Neural crest cell (in vitro differentiated cells): ENCODE measurements at regions not wholly inside any gene's neighbourhood (a gene's known extent, or its start where the extent isn't known, plus 50 kb on each side); places are given as distances from the start of the nearest gene placed in this dataset.

Experiments
- DNase-seq: peaks from one replicate; pipeline ENCODE4 v3.0.0; 2021; ENCODE audit warnings: low read depth, mixed read lengths, low spot score
- H3K27ac Mint-ChIP-seq: one replicate; pipeline ENCODE4 v1.8.0; 2021; ENCODE audit warnings: mild to moderate bottlenecking, mixed read lengths; ENCODE audit not compliant: unreplicated experiment
- H3K27me3 Mint-ChIP-seq: 2 replicates; pipeline ENCODE4 v1.8.0; 2021; ENCODE audit warnings: low read depth, mild to moderate bottlenecking, mixed read lengths
- H3K36me3 Mint-ChIP-seq: 2 replicates; pipeline ENCODE4 v1.8.0; 2021; ENCODE audit warnings: low read depth, mild to moderate bottlenecking, mixed read lengths
- H3K4me1 Mint-ChIP-seq: 2 replicates; pipeline ENCODE4 v1.8.0; 2021; ENCODE audit warnings: mixed read lengths
- H3K4me3 Mint-ChIP-seq: one replicate; pipeline ENCODE4 v1.8.0; 2021; ENCODE audit warnings: mild to moderate bottlenecking, mixed read lengths
- H3K9me3 Mint-ChIP-seq: 2 replicates; pipeline ENCODE4 v1.8.0; 2021; ENCODE audit warnings: mixed read lengths
- TF ChIP-seq, protein P1 (sequence below): fragments of 200-600 bp; sonication (generic); conservative IDR thresholded peaks from 2 replicates; pipeline ENCODE4 v1.5.0; 2021; ENCODE audit warnings: antibody characterized with exemption, mild to moderate bottlenecking

DNA sequence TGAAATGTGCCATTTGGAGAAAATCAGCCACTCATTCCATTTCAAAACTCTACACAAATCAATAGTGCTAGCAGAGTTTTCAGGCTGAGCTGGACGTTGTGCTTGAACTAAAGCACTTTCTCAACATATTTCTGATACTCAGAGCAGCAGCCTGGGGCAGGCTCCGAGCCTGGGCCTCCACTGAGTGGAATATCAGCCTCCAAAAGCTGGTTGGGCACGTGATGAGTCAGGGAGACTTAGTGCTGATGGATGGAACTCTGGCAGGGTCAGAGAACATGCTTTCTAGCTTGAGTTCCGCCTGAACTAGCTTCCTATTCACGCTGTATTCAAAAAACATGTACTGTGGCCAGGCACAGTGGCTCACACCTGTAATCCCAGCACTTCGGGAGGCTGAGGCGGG, 85.8 kb upstream of the PCDH8 start:
- Mint-ChIP-seq H3K9me3 (no peaks in the 10 kb centered on the region), H3K4me1 (peaks cover 51% of the 10 kb centered on the region), H3K36me3 (no peaks in the 10 kb centered on the region), H3K27ac (no peak overlapping the region), H3K27me3 (peaks cover 49% of the 10 kb centered on the region), H3K4me3 (no peak overlapping the region)
- TF ChIP-seq, protein P1, sequence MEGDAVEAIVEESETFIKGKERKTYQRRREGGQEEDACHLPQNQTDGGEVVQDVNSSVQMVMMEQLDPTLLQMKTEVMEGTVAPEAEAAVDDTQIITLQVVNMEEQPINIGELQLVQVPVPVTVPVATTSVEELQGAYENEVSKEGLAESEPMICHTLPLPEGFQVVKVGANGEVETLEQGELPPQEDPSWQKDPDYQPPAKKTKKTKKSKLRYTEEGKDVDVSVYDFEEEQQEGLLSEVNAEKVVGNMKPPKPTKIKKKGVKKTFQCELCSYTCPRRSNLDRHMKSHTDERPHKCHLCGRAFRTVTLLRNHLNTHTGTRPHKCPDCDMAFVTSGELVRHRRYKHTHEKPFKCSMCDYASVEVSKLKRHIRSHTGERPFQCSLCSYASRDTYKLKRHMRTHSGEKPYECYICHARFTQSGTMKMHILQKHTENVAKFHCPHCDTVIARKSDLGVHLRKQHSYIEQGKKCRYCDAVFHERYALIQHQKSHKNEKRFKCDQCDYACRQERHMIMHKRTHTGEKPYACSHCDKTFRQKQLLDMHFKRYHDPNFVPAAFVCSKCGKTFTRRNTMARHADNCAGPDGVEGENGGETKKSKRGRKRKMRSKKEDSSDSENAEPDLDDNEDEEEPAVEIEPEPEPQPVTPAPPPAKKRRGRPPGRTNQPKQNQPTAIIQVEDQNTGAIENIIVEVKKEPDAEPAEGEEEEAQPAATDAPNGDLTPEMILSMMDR, result no peak
- DNase-seq, result no peak

DNA sequence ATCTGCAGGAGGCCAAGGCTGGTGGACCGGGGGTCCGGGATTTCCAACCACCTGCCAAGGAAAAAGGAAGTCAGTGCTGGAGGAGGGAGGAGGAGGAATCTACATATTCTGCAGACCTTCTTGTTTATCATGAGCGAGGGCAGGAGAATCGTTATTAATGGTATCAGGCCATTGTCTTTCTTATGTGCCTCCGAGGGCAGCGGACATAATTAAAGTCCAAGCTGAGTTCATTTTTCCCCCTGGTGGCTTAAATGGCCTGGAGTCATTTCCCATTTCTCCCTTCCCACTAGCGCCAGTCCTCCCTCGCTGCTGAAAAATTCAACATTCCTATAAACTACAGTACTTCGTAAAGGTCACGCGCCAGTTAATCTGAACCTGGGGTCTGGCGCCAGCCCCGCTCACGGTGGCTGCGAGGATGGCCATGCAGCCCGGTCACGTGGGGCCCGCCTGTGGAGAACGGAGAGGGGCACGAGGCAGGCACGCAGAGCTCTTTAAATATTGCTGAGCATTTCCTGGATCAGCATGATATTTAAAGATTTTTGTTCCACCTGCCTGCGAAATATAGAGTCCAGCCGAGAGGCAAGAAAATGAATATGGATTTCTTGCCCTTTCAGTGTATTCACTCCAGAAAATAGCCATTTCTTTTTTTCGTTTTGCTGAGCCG, 85.2 kb upstream of the PCDH8 start:
- no peaks in the 10 kb centered on the region for H3K36me3 Mint-ChIP-seq
- no peak overlapping the region for H3K27ac Mint-ChIP-seq
- peaks cover 54% of the 10 kb centered on the region for H3K4me1 Mint-ChIP-seq
- H3K27me3 Mint-ChIP-seq, result peaks cover 47% of the 10 kb centered on the region
- no peak for DNase-seq
- no peak overlapping the region for H3K4me3 Mint-ChIP-seq
- TF ChIP-seq, protein P1, result no peak
- H3K9me3 Mint-ChIP-seq, result peaks cover 2% of the 10 kb centered on the region

DNA sequence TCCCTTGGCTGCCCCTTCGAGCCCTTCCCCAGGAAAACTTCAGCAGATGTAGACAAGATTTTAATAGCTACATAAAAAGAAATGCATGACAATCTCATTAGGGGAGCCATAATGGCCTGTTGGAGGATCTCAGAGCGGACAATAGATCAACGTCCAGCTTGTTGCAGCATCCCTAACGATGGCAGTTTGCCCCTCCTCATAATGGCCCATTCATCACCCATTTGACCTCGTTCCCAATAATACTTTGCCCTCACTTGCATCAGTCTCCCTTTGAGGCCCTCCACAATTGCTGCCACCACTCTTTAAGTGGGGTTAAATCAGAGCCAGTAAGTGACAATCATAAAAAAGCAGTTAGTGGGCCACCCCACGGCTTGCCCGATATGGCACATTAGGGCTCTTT, 84.7 kb upstream of the PCDH8 start:
- peaks cover 58% of the 10 kb centered on the region for H3K4me1 Mint-ChIP-seq
- H3K9me3 Mint-ChIP-seq, result peaks cover 6% of the 10 kb centered on the region

DNA sequence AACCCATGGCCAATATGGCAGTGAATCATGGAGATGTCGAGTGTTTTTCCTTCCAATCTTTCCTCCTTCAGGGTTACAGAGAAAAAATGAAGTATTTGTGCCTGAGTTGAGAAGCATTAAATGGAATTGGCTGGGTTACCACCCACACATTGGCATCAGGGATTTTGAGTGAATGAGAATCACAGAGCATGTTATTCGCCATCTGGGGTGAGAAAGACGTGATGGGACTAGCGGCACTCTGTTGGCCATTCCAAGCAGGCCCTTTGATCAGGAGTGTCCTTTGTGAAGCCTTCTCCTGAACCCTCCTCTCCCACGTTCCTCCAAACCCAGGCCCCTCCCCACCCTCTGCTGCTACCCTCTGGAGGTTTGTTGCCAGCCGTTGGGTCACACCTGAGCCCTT, 84.2 kb upstream of the PCDH8 start:
- H3K36me3 Mint-ChIP-seq, result no peaks in the 10 kb centered on the region
- no peak overlapping the region for H3K27ac Mint-ChIP-seq
- H3K4me3 Mint-ChIP-seq, result peak overlapping the region; percentile 12
- peaks cover 58% of the 10 kb centered on the region for H3K4me1 Mint-ChIP-seq
- TF ChIP-seq, protein P1, result no peak
- peaks cover 6% of the 10 kb centered on the region for H3K9me3 Mint-ChIP-seq
- peaks cover 46% of the 10 kb centered on the region for H3K27me3 Mint-ChIP-seq
- DNase-seq, result no peak

More for the DNA sequence above, 84.7 kb upstream of the PCDH8 start:
- Mint-ChIP-seq H3K27me3 (peaks cover 49% of the 10 kb centered on the region), H3K36me3 (no peaks in the 10 kb centered on the region), H3K4me3 (peak overlapping the region; percentile 12), H3K27ac (no peak overlapping the region)
- no peak for DNase-seq
- TF ChIP-seq, protein P1, result no peak

DNA sequence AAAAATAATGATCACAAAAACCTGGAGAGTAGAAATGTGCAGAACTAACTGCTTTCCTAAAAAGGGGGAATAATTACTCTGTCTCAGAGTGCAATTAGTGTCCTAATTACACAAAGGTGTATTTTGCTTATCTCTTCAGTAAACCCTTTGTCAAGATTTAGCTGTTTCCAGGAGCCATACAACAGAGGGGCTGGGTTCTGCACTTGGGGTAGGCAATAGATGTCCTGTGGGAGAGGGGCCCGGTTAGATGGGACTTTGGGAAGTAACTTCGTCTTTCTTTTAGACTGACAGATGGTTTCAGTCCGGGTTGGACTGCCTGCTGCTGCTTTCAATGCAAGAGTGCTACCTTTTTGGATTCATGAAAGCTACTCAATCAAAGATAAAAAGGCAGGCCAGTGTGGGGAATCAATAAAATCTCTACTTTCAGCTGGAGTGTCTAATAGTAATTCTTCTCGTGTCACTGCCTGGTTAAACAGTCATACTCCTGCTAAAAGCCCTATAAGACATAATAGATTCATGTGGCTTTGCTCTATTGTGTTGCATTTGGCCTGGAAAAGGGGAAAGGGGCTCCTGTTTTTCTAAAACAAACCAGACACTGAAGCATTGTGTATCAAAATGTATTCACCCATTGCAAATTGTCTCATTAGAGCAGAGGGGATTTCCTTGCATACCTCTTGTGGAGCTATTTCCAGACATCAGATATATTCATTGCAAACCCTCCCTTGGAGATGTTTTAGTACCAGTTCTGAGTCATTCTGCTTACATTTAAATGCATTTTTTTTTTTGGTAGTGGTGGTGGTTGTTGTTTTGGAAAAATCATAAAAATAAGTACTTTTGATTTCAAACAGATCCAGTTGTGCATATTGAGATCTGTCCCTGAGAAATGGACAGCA, 83.3 kb upstream of the PCDH8 start:
- DNase-seq, result no peak
- H3K27ac Mint-ChIP-seq, result peak overlapping the region; percentile 73
- no peaks in the 10 kb centered on the region for H3K36me3 Mint-ChIP-seq
- H3K9me3 Mint-ChIP-seq, result peaks cover 6% of the 10 kb centered on the region
- H3K4me1 Mint-ChIP-seq, result peaks cover 58% of the 10 kb centered on the region
- H3K27me3 Mint-ChIP-seq, result peaks cover 45% of the 10 kb centered on the region
- TF ChIP-seq, protein P1, result no peak
- peak overlapping the region; percentile 39 for H3K4me3 Mint-ChIP-seq
